MM.1S (cell line): ENCODE measurements at regions not wholly inside any gene's neighbourhood (a gene's known extent, or its start where the extent isn't known, plus 50 kb on each side); places are given as distances from the start of the nearest gene placed in this dataset.

Experiments
- DNase-seq: peaks from one replicate; pipeline ENCODE4 v3.0.0-alpha.2; 2015
- H2AFZ ChIP-seq: fragments of 300-600 bp; sonication (generic); 2 replicates; pipeline ENCODE4 v1.6.0; 2016; ENCODE audit warnings: antibody characterized with exemption, low read length
- H3F3A ChIP-seq: fragments of 300-600 bp; sonication (generic); 2 replicates; pipeline ENCODE4 v1.6.1; 2016; ENCODE audit warnings: mild to moderate bottlenecking, antibody characterized with exemption, low read length, moderate library complexity, mixed read lengths; ENCODE audit not compliant: insufficient read depth
- H3K27ac ChIP-seq: fragments of 300-600 bp; sonication (generic); 2 replicates; pipeline ENCODE4 v1.5.1; 2016; ENCODE audit warnings: mild to moderate bottlenecking, low read length
- H3K27me3 ChIP-seq: fragments of 300-600 bp; sonication (generic); replicated peaks from 2 replicates; pipeline ENCODE4 v1.6.0; 2016; ENCODE audit warnings: low read length; ENCODE audit not compliant: insufficient read depth
- H3K36me3 ChIP-seq: fragments of 300-600 bp; sonication (generic); replicated peaks from 2 replicates; pipeline ENCODE4 v1.6.1; 2016; ENCODE audit warnings: mild to moderate bottlenecking, low read length, mixed read lengths; ENCODE audit not compliant: insufficient read depth
- H3K4me1 ChIP-seq: fragments of 300-600 bp; sonication (generic); 2 replicates; pipeline ENCODE4 v1.6.1; 2016; ENCODE audit warnings: low read length, mixed read lengths
- H3K4me2 ChIP-seq: fragments of 300-600 bp; sonication (generic); 2 replicates; pipeline ENCODE4 v1.6.0; 2016; ENCODE audit warnings: low read depth, low read length
- H3K4me3 ChIP-seq: fragments of 300-600 bp; sonication (generic); 2 replicates; pipeline ENCODE4 v1.5.1; 2016; ENCODE audit warnings: low read length, mixed read lengths
- H3K79me2 ChIP-seq: fragments of 300-600 bp; sonication (generic); 2 replicates; pipeline ENCODE4 v1.6.1; 2016; ENCODE audit warnings: mixed run types, low read length, mixed read lengths
- H3K9ac ChIP-seq: fragments of 300-600 bp; sonication (generic); 2 replicates; pipeline ENCODE4 v1.6.1; 2016; ENCODE audit warnings: low read length, mixed read lengths
- H3K9me2 ChIP-seq: fragments of 300-600 bp; sonication (generic); replicated peaks from 2 replicates; pipeline ENCODE4 v1.6.1; 2016; ENCODE audit warnings: mild to moderate bottlenecking, low read length, mixed read lengths; ENCODE audit not compliant: insufficient read depth
- H3K9me3 ChIP-seq: fragments of 300-600 bp; sonication (generic); replicated peaks from 2 replicates; pipeline ENCODE4 v1.6.1; 2016; ENCODE audit warnings: mild to moderate bottlenecking, low read length, mixed read lengths; ENCODE audit not compliant: insufficient read depth
- H4K20me1 ChIP-seq: fragments of 300-600 bp; sonication (generic); 2 replicates; pipeline ENCODE4 v1.6.1; 2016; ENCODE audit warnings: mild to moderate bottlenecking, low read length, moderate library complexity, mixed read lengths; ENCODE audit not compliant: insufficient read depth
- CTCF ChIP-seq: fragments of 300-600 bp; sonication (generic); IDR thresholded peaks from 2 replicates; pipeline ENCODE4 v1.5.1; 2016; ENCODE audit warnings: antibody characterized with exemption, low read length, mixed read lengths
- EZH2 ChIP-seq: fragments of 300-600 bp; sonication (generic); optimal IDR thresholded peaks from 2 replicates; pipeline ENCODE3; 2017; ENCODE audit warnings: low read depth, mild to moderate bottlenecking, antibody characterized with exemption, low read length, mixed read lengths
- EZH2phosphoT487 ChIP-seq: fragments of 300-600 bp; sonication (generic); IDR thresholded peaks from 2 replicates; pipeline ENCODE4 v1.6.1; 2018; ENCODE audit warnings: antibody characterized with exemption, low read length

- no peaks in the 10 kb centered on the region for H4K20me1 ChIP-seq
Observed at GRCh38 chr12:66030217-66030781, 100.3 kb downstream of the LLPH start.

DNA sequence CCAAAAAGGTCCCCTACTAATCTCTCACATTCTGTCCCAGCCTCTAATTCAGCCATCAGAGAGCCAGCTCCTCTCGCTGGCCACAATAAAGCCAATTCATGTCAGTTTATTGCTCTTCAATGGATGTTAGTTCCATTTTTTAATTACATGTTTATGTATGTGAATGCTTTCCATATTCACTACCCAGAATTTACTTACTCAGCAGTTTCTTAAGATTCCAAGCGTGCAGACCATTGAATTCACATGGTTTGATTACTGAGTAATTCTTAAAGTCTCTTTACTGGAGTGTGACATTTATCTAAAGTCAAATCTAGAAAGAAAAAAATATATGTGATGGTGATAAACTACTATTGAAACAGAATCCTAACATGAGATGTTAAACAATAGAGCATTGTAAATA lies 102.2 kb downstream of the LLPH start:
- Histone ChIP-seq H3F3A (no peaks in the 10 kb centered on the region), H3K9me2 (no peaks in the 10 kb centered on the region), H3K9ac (no peak overlapping the region), H2AFZ (no peak overlapping the region), H4K20me1 (no peaks in the 10 kb centered on the region), H3K4me1 (no peaks in the 10 kb centered on the region), H3K4me3 (no peak overlapping the region), H3K27ac (no peak overlapping the region), H3K9me3 (no peaks in the 10 kb centered on the region), H3K79me2 (no peaks in the 10 kb centered on the region), H3K4me2 (no peak overlapping the region), H3K27me3 (no peaks in the 10 kb centered on the region), H3K36me3 (no peaks in the 10 kb centered on the region)
- no peak for DNase-seq
- TF ChIP-seq EZH2phosphoT487 (no peak), CTCF (no peak), EZH2 (no peak)

More at GRCh38 chr12:66030217-66030781, 100.3 kb downstream of the LLPH start:
- H3K36me3 ChIP-seq = no peaks in the 10 kb centered on the region
- no peaks in the 10 kb centered on the region for H3K4me1 ChIP-seq
- H3K9me2 ChIP-seq = no peaks in the 10 kb centered on the region
- H3K9me3 ChIP-seq = no peaks in the 10 kb centered on the region
- no peaks in the 10 kb centered on the region for H3K27me3 ChIP-seq
- no peak for DNase-seq
- TF ChIP-seq EZH2 (no peak), CTCF (no peak), EZH2phosphoT487 (no peak)
- no peaks in the 10 kb centered on the region for H3K79me2 ChIP-seq
- H3F3A ChIP-seq = no peaks in the 10 kb centered on the region
- H3K4me2 ChIP-seq = no peak overlapping the region
- H2AFZ ChIP-seq = no peak overlapping the region
- H3K4me3 ChIP-seq = no peak overlapping the region
- H3K9ac ChIP-seq = no peak overlapping the region
- H3K27ac ChIP-seq = no peak overlapping the region

GRCh38 chr12:66025477-66025876 lies 105.1 kb downstream of the LLPH start:
- Histone ChIP-seq H2AFZ (no peak overlapping the region), H4K20me1 (no peaks in the 10 kb centered on the region), H3F3A (no peaks in the 10 kb centered on the region), H3K4me2 (no peak overlapping the region), H3K9me2 (no peaks in the 10 kb centered on the region), H3K79me2 (no peaks in the 10 kb centered on the region), H3K4me3 (no peak overlapping the region), H3K4me1 (no peaks in the 10 kb centered on the region), H3K36me3 (no peaks in the 10 kb centered on the region), H3K27me3 (no peaks in the 10 kb centered on the region), H3K9me3 (no peaks in the 10 kb centered on the region), H3K27ac (no peak overlapping the region), H3K9ac (no peak overlapping the region)
- TF ChIP-seq EZH2 (no peak), EZH2phosphoT487 (no peak), CTCF (no peak)
- DNase-seq = no peak
